ENCODE measurements at regions not wholly inside any gene's neighbourhood (a gene's known extent, or its start where the extent isn't known, plus 50 kb on each side); places are given as distances from the start of the nearest gene placed in this dataset.

DNA sequence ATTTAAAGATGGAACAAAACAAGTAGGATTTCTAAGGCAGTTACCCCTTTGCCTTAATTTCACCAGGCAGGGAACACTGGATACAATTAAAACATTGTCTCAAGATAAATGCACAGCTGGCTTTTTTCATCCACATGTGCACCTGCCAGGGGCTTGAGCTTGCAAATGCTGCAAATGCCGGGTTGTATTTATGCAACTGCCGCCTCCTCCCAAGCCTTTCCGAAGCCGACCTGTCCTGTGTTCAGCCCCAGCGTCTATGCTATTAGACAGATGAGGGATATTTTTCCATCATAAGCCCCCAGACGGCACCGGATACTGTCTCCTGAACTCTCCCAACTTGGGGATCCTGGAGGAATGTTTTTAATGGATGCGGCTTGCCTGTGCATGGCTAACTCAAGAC is 251.6 kb downstream of the CRLF2 start (continued):
- TF ChIP-seq, protein P1, sequence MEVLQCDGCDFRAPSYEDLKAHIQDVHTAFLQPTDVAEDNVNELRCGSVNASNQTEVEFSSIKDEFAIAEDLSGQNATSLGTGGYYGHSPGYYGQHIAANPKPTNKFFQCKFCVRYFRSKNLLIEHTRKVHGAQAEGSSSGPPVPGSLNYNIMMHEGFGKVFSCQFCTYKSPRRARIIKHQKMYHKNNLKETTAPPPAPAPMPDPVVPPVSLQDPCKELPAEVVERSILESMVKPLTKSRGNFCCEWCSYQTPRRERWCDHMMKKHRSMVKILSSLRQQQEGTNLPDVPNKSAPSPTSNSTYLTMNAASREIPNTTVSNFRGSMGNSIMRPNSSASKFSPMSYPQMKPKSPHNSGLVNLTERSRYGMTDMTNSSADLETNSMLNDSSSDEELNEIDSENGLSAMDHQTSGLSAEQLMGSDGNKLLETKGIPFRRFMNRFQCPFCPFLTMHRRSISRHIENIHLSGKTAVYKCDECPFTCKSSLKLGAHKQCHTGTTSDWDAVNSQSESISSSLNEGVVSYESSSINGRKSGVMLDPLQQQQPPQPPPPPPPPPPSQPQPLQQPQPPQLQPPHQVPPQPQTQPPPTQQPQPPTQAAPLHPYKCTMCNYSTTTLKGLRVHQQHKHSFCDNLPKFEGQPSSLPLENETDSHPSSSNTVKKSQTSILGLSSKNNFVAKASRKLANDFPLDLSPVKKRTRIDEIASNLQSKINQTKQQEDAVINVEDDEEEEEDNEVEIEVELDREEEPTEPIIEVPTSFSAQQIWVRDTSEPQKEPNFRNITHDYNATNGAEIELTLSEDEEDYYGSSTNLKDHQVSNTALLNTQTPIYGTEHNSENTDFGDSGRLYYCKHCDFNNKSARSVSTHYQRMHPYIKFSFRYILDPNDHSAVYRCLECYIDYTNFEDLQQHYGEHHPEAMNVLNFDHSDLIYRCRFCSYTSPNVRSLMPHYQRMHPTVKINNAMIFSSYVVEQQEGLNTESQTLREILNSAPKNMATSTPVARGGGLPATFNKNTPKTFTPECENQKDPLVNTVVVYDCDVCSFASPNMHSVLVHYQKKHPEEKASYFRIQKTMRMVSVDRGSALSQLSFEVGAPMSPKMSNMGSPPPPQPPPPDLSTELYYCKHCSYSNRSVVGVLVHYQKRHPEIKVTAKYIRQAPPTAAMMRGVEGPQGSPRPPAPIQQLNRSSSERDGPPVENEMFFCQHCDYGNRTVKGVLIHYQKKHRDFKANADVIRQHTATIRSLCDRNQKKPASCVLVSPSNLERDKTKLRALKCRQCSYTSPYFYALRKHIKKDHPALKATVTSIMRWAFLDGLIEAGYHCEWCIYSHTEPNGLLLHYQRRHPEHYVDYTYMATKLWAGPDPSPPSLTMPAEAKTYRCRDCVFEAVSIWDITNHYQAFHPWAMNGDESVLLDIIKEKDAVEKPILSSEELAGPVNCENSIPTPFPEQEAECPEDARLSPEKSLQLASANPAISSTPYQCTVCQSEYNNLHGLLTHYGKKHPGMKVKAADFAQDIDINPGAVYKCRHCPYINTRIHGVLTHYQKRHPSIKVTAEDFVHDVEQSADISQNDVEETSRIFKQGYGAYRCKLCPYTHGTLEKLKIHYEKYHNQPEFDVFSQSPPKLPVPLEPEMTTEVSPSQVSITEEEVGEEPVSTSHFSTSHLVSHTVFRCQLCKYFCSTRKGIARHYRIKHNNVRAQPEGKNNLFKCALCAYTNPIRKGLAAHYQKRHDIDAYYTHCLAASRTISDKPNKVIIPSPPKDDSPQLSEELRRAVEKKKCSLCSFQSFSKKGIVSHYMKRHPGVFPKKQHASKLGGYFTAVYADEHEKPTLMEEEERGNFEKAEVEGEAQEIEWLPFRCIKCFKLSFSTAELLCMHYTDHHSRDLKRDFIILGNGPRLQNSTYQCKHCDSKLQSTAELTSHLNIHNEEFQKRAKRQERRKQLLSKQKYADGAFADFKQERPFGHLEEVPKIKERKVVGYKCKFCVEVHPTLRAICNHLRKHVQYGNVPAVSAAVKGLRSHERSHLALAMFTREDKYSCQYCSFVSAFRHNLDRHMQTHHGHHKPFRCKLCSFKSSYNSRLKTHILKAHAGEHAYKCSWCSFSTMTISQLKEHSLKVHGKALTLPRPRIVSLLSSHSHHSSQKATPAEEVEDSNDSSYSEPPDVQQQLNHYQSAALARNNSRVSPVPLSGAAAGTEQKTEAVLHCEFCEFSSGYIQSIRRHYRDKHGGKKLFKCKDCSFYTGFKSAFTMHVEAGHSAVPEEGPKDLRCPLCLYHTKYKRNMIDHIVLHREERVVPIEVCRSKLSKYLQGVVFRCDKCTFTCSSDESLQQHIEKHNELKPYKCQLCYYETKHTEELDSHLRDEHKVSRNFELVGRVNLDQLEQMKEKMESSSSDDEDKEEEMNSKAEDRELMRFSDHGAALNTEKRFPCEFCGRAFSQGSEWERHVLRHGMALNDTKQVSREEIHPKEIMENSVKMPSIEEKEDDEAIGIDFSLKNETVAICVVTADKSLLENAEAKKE (CRISPR knock-in tag; IDR thresholded peaks at IDR 0.05), result no peak
- TF ChIP-seq EZH2 (IDR thresholded peaks at IDR 0.05; ENCODE audit: low read depth, unreplicated experiment), result no peak
- TF ChIP-seq ZNF114 (CRISPR knock-in tag; IDR thresholded peaks at IDR 0.05), result no peak
- TF ChIP-seq STAT1 (IDR thresholded peaks at IDR 0.05; ENCODE audit: unreplicated experiment), result no peak
- TF ChIP-seq POLR2AphosphoS5 (IDR thresholded peaks at IDR 0.05; ENCODE audit: low read depth), result no peak
- TF ChIP-seq NANOG (IDR thresholded peaks at IDR 0.05; ENCODE audit: borderline replicate concordance), result no peak
- no peak for TF ChIP-seq CREB1 (CRISPR knock-in tag; IDR thresholded peaks at IDR 0.05; ENCODE audit: low read depth)
- TF ChIP-seq JUNB (IDR thresholded peaks at IDR 0.05; ENCODE audit: unreplicated experiment), result no peak
- TF ChIP-seq, protein P2, sequence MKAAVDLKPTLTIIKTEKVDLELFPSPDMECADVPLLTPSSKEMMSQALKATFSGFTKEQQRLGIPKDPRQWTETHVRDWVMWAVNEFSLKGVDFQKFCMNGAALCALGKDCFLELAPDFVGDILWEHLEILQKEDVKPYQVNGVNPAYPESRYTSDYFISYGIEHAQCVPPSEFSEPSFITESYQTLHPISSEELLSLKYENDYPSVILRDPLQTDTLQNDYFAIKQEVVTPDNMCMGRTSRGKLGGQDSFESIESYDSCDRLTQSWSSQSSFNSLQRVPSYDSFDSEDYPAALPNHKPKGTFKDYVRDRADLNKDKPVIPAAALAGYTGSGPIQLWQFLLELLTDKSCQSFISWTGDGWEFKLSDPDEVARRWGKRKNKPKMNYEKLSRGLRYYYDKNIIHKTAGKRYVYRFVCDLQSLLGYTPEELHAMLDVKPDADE (IDR thresholded peaks at IDR 0.05), result no peak

DNA sequence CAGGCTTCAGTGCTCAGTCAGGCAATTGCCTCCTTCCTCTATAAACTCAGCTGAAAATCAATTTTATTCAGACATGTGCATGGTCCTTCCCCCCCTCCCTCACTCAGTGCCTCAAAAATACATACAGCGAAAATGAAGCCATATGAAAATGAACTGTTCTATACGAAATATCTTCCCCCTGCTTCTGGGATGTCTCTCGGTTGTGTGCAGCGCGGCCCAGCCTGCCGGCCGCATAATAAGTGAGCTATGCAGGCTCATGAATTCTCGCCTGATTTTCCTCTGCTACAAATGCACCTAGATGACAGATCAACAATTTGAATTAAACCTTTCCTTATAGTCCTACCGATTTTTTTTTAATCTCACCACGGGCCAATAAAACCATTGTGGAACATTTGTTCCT is 252.9 kb downstream of the CRLF2 start:
- no peaks in the 10 kb centered on the region for H3K79me2 ChIP-seq (replicated peaks; ENCODE audit: insufficient read depth)
- H3K27ac ChIP-seq (ENCODE audit: low read depth), result no peak overlapping the region
- H3F3A ChIP-seq (replicated peaks; ENCODE audit: low read depth), result no peaks in the 10 kb centered on the region
- H3K4me2 ChIP-seq, result no peak overlapping the region
- H3K27me3 ChIP-seq (ENCODE audit: insufficient read depth), result no peaks in the 10 kb centered on the region
- DNase-seq (ENCODE audit: low spot score) (no peak), ATAC-seq (no peak)
- no peak overlapping the region for H2AFZ ChIP-seq
- Mint-ChIP-seq H3K36me3 (ENCODE audit: low read depth) (peaks cover 30% of the 10 kb centered on the region), H3K4me1 (peaks cover 3% of the 10 kb centered on the region; the same call in 1 of the 3 replicates), H3K9me3 (peaks cover 9% of the 10 kb centered on the region), H3K27ac (no peak overlapping the region), H3K27me3 (ENCODE audit: insufficient read depth, low read depth, poor library complexity) (peaks cover 2% of the 10 kb centered on the region), H3K4me3 (no peak overlapping the region)
- H3K9me2 ChIP-seq (ENCODE audit: insufficient read depth), result no peaks in the 10 kb centered on the region
- H3K4me1 ChIP-seq (ENCODE audit: insufficient read depth), result peaks cover 10% of the 10 kb centered on the region
- no peaks in the 10 kb centered on the region for H3K36me3 ChIP-seq (ENCODE audit: insufficient read depth)
- no peaks in the 10 kb centered on the region for H4K20me1 ChIP-seq (replicated peaks; ENCODE audit: insufficient read depth)
- H3K4me3 ChIP-seq, result no peak overlapping the region
- no peak for TF ChIP-seq POLR2AphosphoS5 (IDR thresholded peaks at IDR 0.05; ENCODE audit: low read depth)
- TF ChIP-seq, protein P3, sequence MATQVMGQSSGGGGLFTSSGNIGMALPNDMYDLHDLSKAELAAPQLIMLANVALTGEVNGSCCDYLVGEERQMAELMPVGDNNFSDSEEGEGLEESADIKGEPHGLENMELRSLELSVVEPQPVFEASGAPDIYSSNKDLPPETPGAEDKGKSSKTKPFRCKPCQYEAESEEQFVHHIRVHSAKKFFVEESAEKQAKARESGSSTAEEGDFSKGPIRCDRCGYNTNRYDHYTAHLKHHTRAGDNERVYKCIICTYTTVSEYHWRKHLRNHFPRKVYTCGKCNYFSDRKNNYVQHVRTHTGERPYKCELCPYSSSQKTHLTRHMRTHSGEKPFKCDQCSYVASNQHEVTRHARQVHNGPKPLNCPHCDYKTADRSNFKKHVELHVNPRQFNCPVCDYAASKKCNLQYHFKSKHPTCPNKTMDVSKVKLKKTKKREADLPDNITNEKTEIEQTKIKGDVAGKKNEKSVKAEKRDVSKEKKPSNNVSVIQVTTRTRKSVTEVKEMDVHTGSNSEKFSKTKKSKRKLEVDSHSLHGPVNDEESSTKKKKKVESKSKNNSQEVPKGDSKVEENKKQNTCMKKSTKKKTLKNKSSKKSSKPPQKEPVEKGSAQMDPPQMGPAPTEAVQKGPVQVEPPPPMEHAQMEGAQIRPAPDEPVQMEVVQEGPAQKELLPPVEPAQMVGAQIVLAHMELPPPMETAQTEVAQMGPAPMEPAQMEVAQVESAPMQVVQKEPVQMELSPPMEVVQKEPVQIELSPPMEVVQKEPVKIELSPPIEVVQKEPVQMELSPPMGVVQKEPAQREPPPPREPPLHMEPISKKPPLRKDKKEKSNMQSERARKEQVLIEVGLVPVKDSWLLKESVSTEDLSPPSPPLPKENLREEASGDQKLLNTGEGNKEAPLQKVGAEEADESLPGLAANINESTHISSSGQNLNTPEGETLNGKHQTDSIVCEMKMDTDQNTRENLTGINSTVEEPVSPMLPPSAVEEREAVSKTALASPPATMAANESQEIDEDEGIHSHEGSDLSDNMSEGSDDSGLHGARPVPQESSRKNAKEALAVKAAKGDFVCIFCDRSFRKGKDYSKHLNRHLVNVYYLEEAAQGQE (IDR thresholded peaks at IDR 0.05; ENCODE audit: unreplicated experiment), result no peak
- no peak for TF ChIP-seq EZH2phosphoT487 (IDR thresholded peaks at IDR 0.05; ENCODE audit: unreplicated experiment)
- TF ChIP-seq, protein P2 (IDR thresholded peaks at IDR 0.05), result no peak
- no peak for TF ChIP-seq ZNF114 (CRISPR knock-in tag; IDR thresholded peaks at IDR 0.05)
- TF ChIP-seq STAT1 (IDR thresholded peaks at IDR 0.05; ENCODE audit: unreplicated experiment), result no peak
- TF ChIP-seq NANOG (IDR thresholded peaks at IDR 0.05; ENCODE audit: borderline replicate concordance), result no peak
- TF ChIP-seq ZNF331 (CRISPR knock-in tag; IDR thresholded peaks at IDR 0.05; ENCODE audit: low read depth), result no peak

Data from GM23338 (cell line).